GM12892 (cell line): ENCODE measurements at regions not wholly inside any gene's neighbourhood (a gene's known extent, or its start where the extent isn't known, plus 50 kb on each side); places are given as distances from the start of the nearest gene placed in this dataset.

Experiments
- POLR2A ChIP-seq: IDR thresholded peaks from 2 replicates; pipeline ENCODE4 v1.6.1; 2011; ENCODE audit warnings: low read depth, low read length, control low read depth
- POLR2AphosphoS5 ChIP-seq: IDR thresholded peaks from 2 replicates; pipeline ENCODE4 v1.6.1; 2011; ENCODE audit warnings: low read depth, low read length, control low read depth
- TAF1 ChIP-seq: IDR thresholded peaks from 2 replicates; pipeline ENCODE4 v1.6.1; 2011; ENCODE audit warnings: low read depth, mild to moderate bottlenecking, control low read depth, low read length, borderline replicate concordance

DNA sequence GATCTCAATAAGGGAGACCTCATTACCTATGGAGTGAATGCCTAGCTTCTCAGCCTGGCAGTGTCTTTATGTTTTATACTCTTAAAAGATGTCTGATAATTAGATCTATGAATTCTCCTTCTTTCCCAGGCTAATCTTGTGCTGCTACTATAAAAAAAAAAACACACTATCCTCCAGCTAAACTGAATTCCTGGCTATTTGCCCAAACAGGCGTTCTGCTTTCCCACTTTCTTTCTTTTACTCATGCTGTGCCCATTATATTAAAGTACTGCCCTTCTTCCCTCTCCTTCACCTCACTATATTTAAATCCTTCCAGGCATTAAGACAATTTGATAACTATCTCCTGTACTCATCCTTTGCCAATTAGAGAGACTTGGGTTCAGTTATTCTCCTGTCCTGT is 1134.9 kb downstream of the ROBO2 start:
- no peak for TF ChIP-seq POLR2A
- no peak for TF ChIP-seq TAF1
- TF ChIP-seq POLR2AphosphoS5, result no peak
